K562 (cell line): ENCODE measurements at regions not wholly inside any gene's neighbourhood (a gene's known extent, or its start where the extent isn't known, plus 50 kb on each side); places are given as distances from the start of the nearest gene placed in this dataset.

Experiments used
- ATAC-seq: fragments of 200-7000 bp; cut with Tn5 transposase; 3 replicates; pipeline ENCODE4 v1.9.1; 2020; ENCODE audit warnings: moderate library complexity
- BruUV-seq: library from RNA; stranded (reverse); fragments of 400-500 nt; replicated peaks from 2 replicates; lab custom pipeline; 2021; lab: Mats Ljungman, UMichigan
- CTCF ChIA-PET: fragments of 300-600 bp; formaldehyde crosslinking; extraction: SDS; loops from one replicate; lab custom pipeline; 2021; ENCODE audit warnings: low intra/inter-chr PET ratio; lab: Yijun Ruan, JAX
- POLR2A ChIA-PET: fragments of 300-600, 350-650 bp; sonication (Branson Sonifier 250); formaldehyde crosslinking; extraction: SDS; loops from one replicate; lab custom pipeline; 2021; ENCODE audit warnings: antibody characterized with exemption, inconsistent platforms; lab: Yijun Ruan, JAX
- DNase-seq, 4 experiments: peaks; one replicate each; pipeline versions ENCODE4 v3.0.0 to v3.0.0-alpha.2; 2011 to 2018; ENCODE audit warnings: low spot score in 3 of 4, mixed read lengths in 3 of 4; ENCODE audit errors: extremely low read depth in 1 of 4
- FAIRE-seq: peaks from 2 replicates; lab custom pipeline; 2011; peaks lifted over from hg19 to GRCh38; lab: Jason Lieb, UNC
- H2AFZ ChIP-seq: 2 replicates; pipeline ENCODE4 v1.6.0; 2011; ENCODE audit warnings: low read depth, low read length, control low read depth, inconsistent platforms
- H3K27ac ChIP-seq: fragments of 200-600 bp; 3 replicates; pipeline ENCODE4 v1.8.0; 2011; ENCODE audit warnings: low read depth, mild to moderate bottlenecking, control low read depth, inconsistent platforms, low read length, moderate library complexity, mixed read lengths; ENCODE audit errors: extremely low read depth
- H3K27me3 ChIP-seq, 2 experiments: fragments of 300-600 bp in 1 of 2; 2 replicates in 1 of 2; 3 replicates in 1 of 2; pipeline versions ENCODE4 v1.6.0 to v1.8.0; 2011; ENCODE audit warnings: inconsistent platforms in 2 of 2, low read length in 2 of 2, mild to moderate bottlenecking in 1 of 2, mixed read lengths in 1 of 2, moderate library complexity in 1 of 2; ENCODE audit not compliant: control insufficient read depth in 2 of 2, insufficient read depth in 2 of 2
- H3K36me3 ChIP-seq: fragments of 300-600 bp; 3 replicates; pipeline ENCODE4 v1.8.0; 2011; ENCODE audit warnings: mild to moderate bottlenecking, low read length, inconsistent platforms; ENCODE audit not compliant: control insufficient read depth, insufficient read depth
- H3K4me1 ChIP-seq, 2 experiments: fragments of 200-600 bp in 1 of 2; replicated peaks in 1 of 2; 2 replicates in 1 of 2; 3 replicates in 1 of 2; pipeline versions ENCODE4 v1.5.1 to v1.8.0; 2011; ENCODE audit warnings: inconsistent platforms in 2 of 2, low read length in 2 of 2, mild to moderate bottlenecking in 1 of 2, mixed read lengths in 1 of 2, moderate library complexity in 1 of 2; ENCODE audit not compliant: control insufficient read depth in 2 of 2, insufficient read depth in 2 of 2
- H3K4me2 ChIP-seq: 2 replicates; pipeline ENCODE4 v1.6.1; 2011; ENCODE audit warnings: low read length, control low read depth, inconsistent platforms, mixed read lengths; ENCODE audit not compliant: insufficient read depth
- H3K4me3 ChIP-seq: fragments of 200-600 bp; sonication (generic), shearing (Covaris generic); 2 replicates; pipeline ENCODE4 v1.5.1; 2016; ENCODE audit warnings: control low read depth, inconsistent platforms
- H3K79me2 ChIP-seq: fragments of 200-600 bp; 3 replicates; pipeline ENCODE4 v1.8.0; 2011; ENCODE audit warnings: low read length, inconsistent platforms; ENCODE audit not compliant: control insufficient read depth, insufficient read depth
- H3K9ac ChIP-seq, 2 experiments: 2 replicates each; pipeline versions ENCODE4 v1.6.0 to v1.6.1; 2011; ENCODE audit warnings: low read depth in 2 of 2, low read length in 2 of 2, control low read depth in 1 of 2, inconsistent platforms in 1 of 2, mild to moderate bottlenecking in 1 of 2, mixed read lengths in 1 of 2; ENCODE audit not compliant: insufficient read depth in 1 of 2
- H3K9me1 ChIP-seq: one replicate; pipeline ENCODE4 v1.6.0; 2011; ENCODE audit warnings: inconsistent platforms, mild to moderate bottlenecking, low read length, moderate library complexity; ENCODE audit not compliant: control insufficient read depth, insufficient read depth
- H3K9me3 ChIP-seq: replicated peaks from 2 replicates; pipeline ENCODE4 v1.5.1; 2011; ENCODE audit warnings: low read depth, low read length, inconsistent platforms; ENCODE audit not compliant: control insufficient read depth, insufficient read depth
- H4K20me1 ChIP-seq: replicated peaks from 2 replicates; pipeline ENCODE4 v1.6.1; 2011; ENCODE audit warnings: low read length, inconsistent platforms, mixed read lengths; ENCODE audit not compliant: control insufficient read depth, insufficient read depth
- CBX2 ChIP-seq: fragments of 200-600 bp; sonication (generic); IDR thresholded peaks from one replicate; pipeline ENCODE4 v1.6.1; 2012; ENCODE audit warnings: mild to moderate bottlenecking, low read length, inconsistent platforms; ENCODE audit not compliant: insufficient read depth, poor library complexity, severe bottlenecking
- CBX3 ChIP-seq, 2 experiments: IDR thresholded peaks; 1 replicate in 1 of 2; 2 replicates in 1 of 2; pipeline ENCODE4 v1.6.1; 2012; ENCODE audit warnings: inconsistent platforms in 2 of 2, low read length in 2 of 2, borderline replicate concordance in 1 of 2, control low read depth in 1 of 2
- CC2D1A ChIP-seq: fragments of 450-650 bp; IDR thresholded peaks from 2 replicates; pipeline ENCODE4 v1.6.1; 2017; ENCODE audit warnings: mild to moderate bottlenecking
- CREM ChIP-seq: IDR thresholded peaks from 2 replicates; pipeline ENCODE4 v1.6.1; 2014; ENCODE audit warnings: antibody characterized with exemption, low read depth
- E2F3 ChIP-seq: fragments of 250-450 bp; sonication (Bioruptor Pico); IDR thresholded peaks from 2 replicates; pipeline ENCODE4 v1.4.0; 2020; ENCODE audit warnings: mild to moderate bottlenecking
- LCOR ChIP-seq: sonication (generic); formaldehyde crosslinking; IDR thresholded peaks from 2 replicates; pipeline ENCODE4 v1.8.0; 2022; ENCODE audit warnings: mild to moderate bottlenecking, missing genetic modification reagents
- MAZ ChIP-seq, 2 experiments: fragments of 450-650 bp in 1 of 2; sonication (generic) in 1 of 2; formaldehyde crosslinking; IDR thresholded peaks in 1 of 2; conservative IDR thresholded peaks in 1 of 2; 2 replicates each; pipeline versions ENCODE4 v1.4.0 to v1.5.0; 2020; ENCODE audit warnings: mild to moderate bottlenecking in 1 of 2, missing genetic modification reagents in 1 of 2
- NCOA6 ChIP-seq: fragments of 450-650 bp; IDR thresholded peaks from 2 replicates; pipeline ENCODE4 v1.6.1; 2017; ENCODE audit warnings: mild to moderate bottlenecking
- TAF9B ChIP-seq: fragments of 450-650 bp; IDR thresholded peaks from 2 replicates; pipeline ENCODE4 v1.6.1; 2018; ENCODE audit warnings: mild to moderate bottlenecking; ENCODE audit not compliant: partially characterized antibody
- TRIM24 ChIP-seq, 2 experiments: fragments of 450-650 bp; IDR thresholded peaks; 2 replicates each; pipeline ENCODE4 v1.6.1; 2016
- ZBTB7A ChIP-seq: IDR thresholded peaks from 2 replicates; pipeline ENCODE4 v1.6.1; 2011; ENCODE audit warnings: low read depth, mild to moderate bottlenecking, low read length, moderate library complexity, borderline replicate concordance; ENCODE audit not compliant: control insufficient read depth
- ZNF41 ChIP-seq: fragments of 250-450 bp; sonication (Bioruptor Pico); conservative IDR thresholded peaks from 2 replicates; pipeline ENCODE4 v1.4.0; 2020; ENCODE audit warnings: mild to moderate bottlenecking
- ZNF551 ChIP-seq: fragments of 250-450 bp; sonication (Bioruptor Pico); IDR thresholded peaks from 2 replicates; pipeline ENCODE4 v1.5.0; 2021; ENCODE audit warnings: mild to moderate bottlenecking, moderate library complexity
- ZNF584 ChIP-seq: fragments of 200-800 bp; sonication (Bioruptor generic); IDR thresholded peaks from 2 replicates; pipeline ENCODE4 v1.6.1; 2016; ENCODE audit warnings: low read depth, mild to moderate bottlenecking, missing genetic modification characterization, missing compliant biosample characterization
- ZSCAN32 ChIP-seq: fragments of 450-650 bp; formaldehyde crosslinking; IDR thresholded peaks from 2 replicates; pipeline ENCODE4 v1.4.0; 2020; ENCODE audit warnings: mild to moderate bottlenecking, moderate library complexity
- WGBS: fragments of 100-300 bp; shearing (Covaris generic); methylation state at CpG from one replicate; pipeline ENCODE4 v1.1.6; 2016; ENCODE audit warnings: low coverage, mixed read lengths; ENCODE audit not compliant: insufficient coverage; ENCODE audit errors: missing lambda C conversion rate; 5-methylcytosine and 5-hydroxymethylcytosine counted together
- in situ Hi-C: fragments of 300-500 bp; cut with MboI; formaldehyde crosslinking; loops from 4 replicates; pipeline ENCODE4 v1.15.0; 2018; ENCODE audit warnings: inconsistent platforms, mixed read lengths
- intact Hi-C: fragments of 100-400 bp; cut with micrococcal nuclease; formaldehyde crosslinking; loops from 2 replicates; pipeline ENCODE4 v1.14.2; 2022
- TF ChIP-seq, protein P1 (sequence below), 2 experiments: fragments of 450-650 bp in 1 of 2; IDR thresholded peaks; 2 replicates each; pipeline ENCODE4 v1.6.1; 2011 to 2017; ENCODE audit warnings: low read depth in 2 of 2, antibody characterized with exemption in 1 of 2, borderline replicate concordance in 1 of 2, low read length in 1 of 2, mild to moderate bottlenecking in 1 of 2, mixed read lengths in 1 of 2; ENCODE audit not compliant: control insufficient read depth in 1 of 2
- TF ChIP-seq, protein P2 (sequence below): fragments of 450-650 bp; formaldehyde crosslinking; IDR thresholded peaks from 2 replicates; pipeline ENCODE4 v1.4.0; 2020; ENCODE audit warnings: mild to moderate bottlenecking, moderate library complexity

DNA sequence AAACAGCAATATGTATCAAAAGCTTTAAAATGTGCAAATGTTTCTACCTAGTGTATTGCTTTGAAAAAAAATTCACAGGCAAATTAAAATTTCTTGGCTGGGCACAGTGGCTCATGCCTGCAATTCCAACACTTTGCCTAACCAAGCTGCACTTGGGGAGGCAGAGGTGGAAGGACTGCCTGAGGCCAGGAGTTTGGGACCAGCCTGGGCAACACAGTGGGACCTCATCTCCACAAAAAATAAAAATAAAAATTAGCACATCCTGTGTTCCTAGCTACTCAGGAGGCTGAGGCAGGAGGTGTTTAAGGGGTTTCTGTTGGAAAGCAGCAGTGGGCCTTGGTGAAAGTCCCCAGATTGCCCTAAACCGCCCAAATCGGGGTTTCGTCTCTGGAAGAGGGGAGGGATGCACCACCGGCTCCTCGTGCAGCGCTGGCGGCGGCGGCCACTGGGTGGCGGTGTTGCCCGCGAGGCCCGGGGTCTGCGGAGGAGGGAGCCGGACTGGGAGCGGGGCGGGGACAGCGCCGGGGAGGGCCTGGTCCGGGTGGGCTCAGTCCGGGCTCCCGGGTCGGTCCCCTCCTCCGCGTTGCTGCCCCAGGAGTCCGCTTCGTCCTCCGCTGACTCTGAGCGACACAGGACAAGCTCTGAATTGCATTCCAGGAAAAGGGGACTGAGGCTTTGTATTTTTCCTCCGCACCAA, 265.6 kb downstream of the AACS start:
- POLR2A ChIA-PET = interaction anchor here (0.6 kb wide), 1 partner anchor 181 kb away, joined by 4 read pairs; no protein-coding TSS in a partner anchor
- Histone ChIP-seq H3K79me2 (no peaks in the 10 kb centered on the region), H3K4me1 (peaks cover 0 to 6% of the 10 kb centered on the region in 2 experiments; a peak in 2 of 5 replicates), H3K9me1 (no peaks in the 10 kb centered on the region), H3K9me3 (no peaks in the 10 kb centered on the region), H3K36me3 (no peaks in the 10 kb centered on the region), H2AFZ (peak overlapping the region; percentile 37), H3K9ac (peak overlapping the region in 1 of 2 experiments; percentile 65; a peak in 1 of 4 replicates), H3K4me3 (peak overlapping the region; percentile 11; the same call in 1 of the 2 replicates), H3K27me3 (peaks cover 0 to 14% of the 10 kb centered on the region in 2 experiments; a peak in 2 of 5 replicates), H3K27ac (no peak overlapping the region), H3K4me2 (peak overlapping the region; percentile 62), H4K20me1 (no peaks in the 10 kb centered on the region)
- intact Hi-C loops (loop anchor here (1.0 to 10.0 kb wide), 2 partner anchors 73 to 146 kb away; partner anchors contain the start of gene TMEM132B), in situ Hi-C loops (no loop called here)
- CTCF ChIA-PET = interaction anchor here (3.4 kb wide), 1 partner anchor 71 kb away, joined by 15 read pairs; no protein-coding TSS in a partner anchor
- DNase-seq = peak; percentile 64 to 90 (median 86)
- WGBS = 0% methylated on average over 9 of the region's 30 CpGs
- no TSS peak for BruUV-seq
- peak; percentile 100 for ATAC-seq
- peak; percentile 55 for FAIRE-seq
- no peak for TF ChIP-seq TRIM24 (IDR thresholded peaks at IDR 0.05)
- no peak for TF ChIP-seq CBX2
- TF ChIP-seq, protein P1, sequence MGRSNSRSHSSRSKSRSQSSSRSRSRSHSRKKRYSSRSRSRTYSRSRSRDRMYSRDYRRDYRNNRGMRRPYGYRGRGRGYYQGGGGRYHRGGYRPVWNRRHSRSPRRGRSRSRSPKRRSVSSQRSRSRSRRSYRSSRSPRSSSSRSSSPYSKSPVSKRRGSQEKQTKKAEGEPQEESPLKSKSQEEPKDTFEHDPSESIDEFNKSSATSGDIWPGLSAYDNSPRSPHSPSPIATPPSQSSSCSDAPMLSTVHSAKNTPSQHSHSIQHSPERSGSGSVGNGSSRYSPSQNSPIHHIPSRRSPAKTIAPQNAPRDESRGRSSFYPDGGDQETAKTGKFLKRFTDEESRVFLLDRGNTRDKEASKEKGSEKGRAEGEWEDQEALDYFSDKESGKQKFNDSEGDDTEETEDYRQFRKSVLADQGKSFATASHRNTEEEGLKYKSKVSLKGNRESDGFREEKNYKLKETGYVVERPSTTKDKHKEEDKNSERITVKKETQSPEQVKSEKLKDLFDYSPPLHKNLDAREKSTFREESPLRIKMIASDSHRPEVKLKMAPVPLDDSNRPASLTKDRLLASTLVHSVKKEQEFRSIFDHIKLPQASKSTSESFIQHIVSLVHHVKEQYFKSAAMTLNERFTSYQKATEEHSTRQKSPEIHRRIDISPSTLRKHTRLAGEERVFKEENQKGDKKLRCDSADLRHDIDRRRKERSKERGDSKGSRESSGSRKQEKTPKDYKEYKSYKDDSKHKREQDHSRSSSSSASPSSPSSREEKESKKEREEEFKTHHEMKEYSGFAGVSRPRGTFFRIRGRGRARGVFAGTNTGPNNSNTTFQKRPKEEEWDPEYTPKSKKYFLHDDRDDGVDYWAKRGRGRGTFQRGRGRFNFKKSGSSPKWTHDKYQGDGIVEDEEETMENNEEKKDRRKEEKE (IDR thresholded peaks at IDR 0.05; ENCODE audit: borderline replicate concordance in 1 of 2, control insufficient read depth in 1 of 2, low read depth in 2 of 2, low read length in 1 of 2) = no peak
- no peak for TF ChIP-seq LCOR (CRISPR knock-in tag)
- TF ChIP-seq E2F3 (CRISPR knock-in tag) = no peak
- TF ChIP-seq CC2D1A = no peak
- TF ChIP-seq ZNF551 = no peak
- TF ChIP-seq ZSCAN32 (CRISPR knock-in tag) = no peak
- TF ChIP-seq TAF9B = no peak
- peak; percentile 61; the same call in 1 of the 2 replicates for TF ChIP-seq ZBTB7A
- TF ChIP-seq CBX3 (IDR thresholded peaks at IDR 0.05; ENCODE audit: borderline replicate concordance in 1 of 2, low read length in 2 of 2) = no peak
- no peak for TF ChIP-seq ZNF41 (CRISPR knock-in tag)
- TF ChIP-seq, protein P2, sequence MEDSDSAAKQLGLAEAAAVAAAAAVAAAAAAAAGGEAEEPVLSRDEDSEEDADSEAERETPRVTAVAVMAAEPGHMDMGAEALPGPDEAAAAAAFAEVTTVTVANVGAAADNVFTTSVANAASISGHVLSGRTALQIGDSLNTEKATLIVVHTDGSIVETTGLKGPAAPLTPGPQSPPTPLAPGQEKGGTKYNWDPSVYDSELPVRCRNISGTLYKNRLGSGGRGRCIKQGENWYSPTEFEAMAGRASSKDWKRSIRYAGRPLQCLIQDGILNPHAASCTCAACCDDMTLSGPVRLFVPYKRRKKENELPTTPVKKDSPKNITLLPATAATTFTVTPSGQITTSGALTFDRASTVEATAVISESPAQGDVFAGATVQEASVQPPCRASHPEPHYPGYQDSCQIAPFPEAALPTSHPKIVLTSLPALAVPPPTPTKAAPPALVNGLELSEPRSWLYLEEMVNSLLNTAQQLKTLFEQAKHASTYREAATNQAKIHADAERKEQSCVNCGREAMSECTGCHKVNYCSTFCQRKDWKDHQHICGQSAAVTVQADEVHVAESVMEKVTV = peak; percentile 29; the same call in 1 of the 2 replicates
- no peak for TF ChIP-seq ZNF584 (CRISPR knock-in tag)
- TF ChIP-seq NCOA6 = no peak
- 0 out of 2 replicates have a peak, but pooled peaks have one; percentile 39 for TF ChIP-seq CREM
- TF ChIP-seq MAZ (CRISPR knock-in tag; conservative IDR thresholded peaks at IDR 0.05 in 1 of 2, IDR thresholded peaks at IDR 0.05 in 1 of 2) = peak; percentile 47 to 77; a peak in 2 of 4 replicates
